NCI-H524 treated with DMSO at 0.1 percent for 48 hours (cell line): ENCODE measurements at regions not wholly inside any gene's neighbourhood (a gene's known extent, or its start where the extent isn't known, plus 50 kb on each side); places are given as distances from the start of the nearest gene placed in this dataset.
A peak's percentile ranks its signal among the peaks of the same experiment; 100 is the strongest.
"Not testable (repeated sequence)": the region's sequence is repeated elsewhere in the genome, so short reads cannot be mapped to it uniquely, and the experiment has no call there.

ENCODE experiments used
- DNase-seq: peaks from one replicate; lab custom pipeline; 2025; lab: John Stamatoyannopoulos, UW

DNA sequence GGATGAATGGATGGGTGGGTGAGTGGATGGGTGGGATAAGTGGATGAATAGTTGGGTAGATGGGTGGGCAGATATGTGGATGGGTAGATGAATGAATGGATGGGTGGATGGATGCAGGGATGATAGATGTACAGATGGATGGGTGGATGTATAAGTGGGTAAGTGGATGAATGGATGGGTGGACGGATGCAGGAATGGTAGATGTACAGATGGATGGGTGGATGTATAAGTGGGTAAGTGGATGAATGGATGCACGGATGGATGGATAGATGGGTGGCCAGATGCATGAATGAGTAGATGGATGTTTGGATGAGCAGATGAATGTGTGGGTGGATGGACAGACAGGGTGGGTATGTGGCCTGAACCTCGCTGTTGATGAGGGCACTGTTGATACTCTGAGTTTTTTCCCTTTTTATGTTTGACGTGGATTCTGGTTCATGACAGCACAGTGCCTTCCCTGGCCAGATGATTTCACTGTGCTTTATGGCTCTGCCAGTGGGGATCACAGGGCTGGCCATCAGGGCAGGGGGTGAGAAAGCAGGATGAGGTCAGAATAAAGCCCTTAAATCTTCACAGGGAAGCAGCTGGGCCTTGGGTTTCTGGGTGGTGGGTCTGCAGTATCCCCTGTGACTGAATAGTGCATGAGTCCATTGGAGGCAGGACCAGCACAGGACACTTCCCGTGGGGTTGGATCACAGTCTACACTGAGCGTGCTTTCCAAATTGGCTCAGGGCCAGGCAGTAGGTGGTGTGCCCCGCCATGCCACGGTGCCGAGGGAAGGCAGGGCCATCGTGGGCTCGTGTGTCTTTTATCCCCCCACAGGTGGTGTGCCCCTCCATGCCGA lies 213.2 kb downstream of the BANP start:
- DNase-seq = not testable (repeated sequence)

DNA sequence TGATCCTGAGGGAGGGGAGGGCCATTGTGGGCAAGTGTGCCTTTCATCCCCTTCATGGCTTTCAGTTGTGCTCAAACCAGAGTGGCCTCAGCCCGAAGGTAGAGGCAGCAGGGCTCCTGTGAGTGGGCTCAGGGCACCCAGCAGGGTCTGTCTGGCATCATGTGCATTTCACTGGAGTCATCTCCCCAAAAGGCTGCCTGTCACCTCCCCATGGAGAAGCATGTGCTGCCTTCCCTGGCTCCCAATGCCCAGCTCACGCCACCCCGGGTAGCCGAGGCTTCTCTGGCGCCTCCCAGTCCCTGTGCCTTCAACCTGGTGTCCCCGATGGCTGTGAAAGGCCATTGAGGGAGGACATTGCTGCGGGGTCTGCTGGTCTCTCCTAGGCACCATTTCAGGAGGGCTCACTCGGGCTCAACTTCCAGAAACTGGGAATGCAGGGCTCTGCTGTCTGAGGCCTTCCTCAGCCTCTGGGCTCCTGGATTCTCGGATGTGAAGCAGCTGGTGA lies 213.9 kb downstream of the BANP start:
- DNase-seq = not testable (repeated sequence)

DNA sequence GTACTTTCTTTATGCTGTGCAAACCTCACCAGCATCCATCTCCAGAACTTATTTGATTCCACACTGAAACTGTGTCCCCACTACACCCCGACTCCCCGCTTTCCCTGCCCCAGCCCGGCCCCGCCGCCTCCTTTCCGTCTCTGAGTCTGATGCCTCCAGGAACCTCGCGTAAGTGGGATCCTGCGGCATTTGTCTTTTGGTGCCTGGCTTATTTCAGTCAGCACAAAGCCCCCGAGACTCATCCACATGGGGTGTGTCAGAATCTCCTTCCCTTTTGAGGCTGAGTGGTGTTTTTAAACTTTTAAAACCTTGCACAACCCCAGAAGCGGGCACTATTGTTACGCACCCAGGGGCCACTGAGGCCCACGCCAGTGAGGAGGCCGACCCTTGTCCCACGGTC lies 214.4 kb downstream of the BANP start:
- not testable (repeated sequence) for DNase-seq

GRCh38 chr16:88166209-88166773 lies 215.1 kb downstream of the BANP start:
- DNase-seq = not testable (repeated sequence)

GRCh38 chr16:88167798-88168556 lies 214.8 kb upstream of the ZNF469 start:
- not testable (repeated sequence) for DNase-seq

- DNase-seq = peak; percentile 23
Measured at GRCh38 chr16:88168557-88168949, 214.2 kb upstream of the ZNF469 start.

DNA sequence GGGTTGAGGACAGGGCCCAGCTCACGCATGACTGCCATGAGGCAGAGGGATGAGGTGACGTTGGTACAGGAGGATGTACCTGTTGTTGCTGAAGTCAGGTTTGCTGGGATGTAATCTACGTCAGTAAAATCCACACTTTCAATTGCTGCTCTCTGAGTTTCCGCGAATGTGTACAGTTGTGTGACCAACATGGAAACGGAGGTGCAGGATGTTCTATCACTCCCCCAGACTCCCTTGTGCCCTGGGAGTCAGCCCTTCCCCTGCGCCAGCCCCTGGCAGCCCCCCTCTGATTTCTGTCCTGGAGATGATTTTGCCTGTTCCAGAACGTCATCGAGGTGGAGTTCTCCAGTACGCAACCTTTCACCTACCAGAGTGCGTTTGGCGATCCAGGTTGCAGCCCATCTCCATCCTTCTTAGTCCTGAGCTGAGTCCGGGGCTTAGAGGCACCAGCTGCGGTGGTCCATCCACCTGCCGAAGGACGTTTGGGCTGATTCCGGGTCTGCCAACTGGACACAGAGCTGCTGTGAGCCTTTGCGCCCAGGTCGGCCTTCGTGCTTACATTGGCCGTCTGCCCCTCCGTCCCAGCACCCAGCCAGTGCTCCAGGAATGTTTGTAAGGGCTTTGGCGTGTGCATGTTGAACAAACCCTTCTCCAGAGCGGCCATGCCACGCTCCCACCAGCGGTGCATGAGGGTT lies 213.5 kb upstream of the ZNF469 start:
- not testable (repeated sequence) for DNase-seq

DNA sequence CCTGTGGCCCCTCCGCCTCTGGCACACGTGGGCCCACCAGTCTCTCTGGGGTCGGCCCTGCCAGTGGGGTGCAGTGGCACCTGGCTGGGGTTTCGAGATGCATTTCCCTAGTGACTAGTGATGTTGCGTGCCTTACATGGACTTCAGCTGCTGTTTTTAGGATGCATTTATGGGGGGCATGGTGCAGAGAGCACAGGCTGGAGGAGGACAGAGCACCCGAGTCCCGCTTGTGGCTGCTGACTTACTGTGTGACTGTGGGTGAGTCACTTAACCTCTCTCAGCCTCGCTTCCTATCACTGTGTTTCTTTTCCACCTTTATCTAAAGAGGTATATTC lies 213.0 kb upstream of the ZNF469 start:
- not testable (repeated sequence) for DNase-seq

DNA sequence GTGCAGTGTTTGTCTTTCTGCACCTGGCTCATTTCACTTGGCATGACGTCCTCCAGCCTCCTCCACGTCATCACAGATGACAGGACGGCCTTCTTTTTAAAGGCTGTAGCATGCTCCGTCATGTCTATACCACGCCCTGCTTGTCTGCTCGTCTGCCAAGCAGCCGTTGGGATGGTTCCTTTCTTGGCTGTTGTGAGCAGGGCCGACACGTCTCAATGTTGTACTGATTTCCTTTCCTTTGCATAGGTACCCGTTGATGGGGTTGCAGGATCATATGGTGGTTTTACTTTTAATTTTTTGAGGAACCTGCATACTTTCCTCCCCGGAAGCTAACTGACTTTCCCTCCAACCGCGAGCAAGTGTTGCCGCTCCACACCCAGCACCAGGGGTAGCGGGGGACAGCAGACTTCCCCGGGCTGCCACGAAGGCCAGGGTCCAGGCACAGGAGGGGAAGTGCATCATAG lies 212.2 kb upstream of the ZNF469 start:
- no peak for DNase-seq

DNA sequence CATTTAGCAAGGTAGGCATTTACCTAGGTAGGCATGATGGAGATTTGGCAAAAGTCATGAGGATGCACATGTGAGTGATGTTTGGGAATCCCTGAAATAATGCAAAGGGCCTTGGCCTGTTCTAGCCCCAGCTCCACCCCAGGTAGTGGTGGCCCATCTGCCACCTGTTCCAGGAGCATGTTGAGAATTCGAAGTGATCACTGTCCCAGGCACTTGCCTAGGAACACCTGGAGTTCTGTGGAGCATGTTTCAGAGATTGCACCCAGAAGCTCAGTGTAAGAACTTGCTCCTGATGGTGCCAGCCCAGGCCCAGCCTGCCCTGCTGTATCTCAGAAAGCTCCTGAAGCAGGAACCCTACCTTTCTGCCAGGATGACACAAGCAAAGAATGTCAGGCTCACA lies 211.6 kb upstream of the ZNF469 start:
- DNase-seq = not testable (repeated sequence)

- not testable (repeated sequence) for DNase-seq
Measured at GRCh38 chr16:88176184-88176583, 206.6 kb upstream of the ZNF469 start.

- not testable (repeated sequence) for DNase-seq
Measured at GRCh38 chr16:88176591-88177180, 206.1 kb upstream of the ZNF469 start.

DNA sequence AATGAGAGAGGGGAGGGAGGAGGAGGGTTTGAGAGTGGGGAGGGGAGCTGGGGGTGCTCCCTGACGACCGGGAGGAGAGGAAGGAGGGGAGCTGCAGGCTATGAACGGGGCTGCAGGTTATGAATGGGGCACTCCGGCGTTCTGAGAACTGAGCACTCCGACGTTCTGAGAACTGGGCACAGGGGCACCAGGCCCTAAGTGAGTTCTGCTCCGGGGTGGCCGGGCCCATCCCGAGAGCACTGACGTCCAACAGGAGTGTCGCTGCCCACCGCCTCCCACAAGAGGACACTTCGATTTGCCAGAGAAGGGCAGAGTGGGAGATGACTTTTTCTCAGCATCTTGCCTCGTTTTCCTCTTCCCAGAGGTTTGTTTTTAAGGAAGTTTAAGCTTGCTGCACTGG lies 204.5 kb upstream of the ZNF469 start:
- not testable (repeated sequence) for DNase-seq

DNA sequence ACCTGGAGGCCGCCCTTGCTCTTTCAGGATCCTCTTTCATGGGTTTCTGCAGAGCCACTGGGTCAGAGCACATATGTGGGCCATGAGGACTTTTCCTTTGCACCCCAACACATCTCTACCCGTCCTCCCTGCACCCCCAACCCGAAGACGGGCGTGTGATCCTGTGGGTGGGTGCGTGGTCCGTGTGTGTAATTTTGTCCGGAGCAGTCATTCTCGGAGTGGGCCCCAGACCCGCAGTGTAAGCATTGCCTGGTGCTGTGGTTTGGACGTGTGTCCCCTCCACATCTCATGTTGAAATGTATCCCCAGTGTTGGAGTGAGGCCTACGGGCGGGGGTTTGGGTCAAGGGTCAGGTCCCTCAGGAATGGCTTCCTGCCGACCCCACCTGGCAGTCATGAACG lies 203.9 kb upstream of the ZNF469 start:
- DNase-seq = not testable (repeated sequence)

- DNase-seq = not testable (repeated sequence)
Measured at GRCh38 chr16:88182967-88183881, 199.5 kb upstream of the ZNF469 start.

DNA sequence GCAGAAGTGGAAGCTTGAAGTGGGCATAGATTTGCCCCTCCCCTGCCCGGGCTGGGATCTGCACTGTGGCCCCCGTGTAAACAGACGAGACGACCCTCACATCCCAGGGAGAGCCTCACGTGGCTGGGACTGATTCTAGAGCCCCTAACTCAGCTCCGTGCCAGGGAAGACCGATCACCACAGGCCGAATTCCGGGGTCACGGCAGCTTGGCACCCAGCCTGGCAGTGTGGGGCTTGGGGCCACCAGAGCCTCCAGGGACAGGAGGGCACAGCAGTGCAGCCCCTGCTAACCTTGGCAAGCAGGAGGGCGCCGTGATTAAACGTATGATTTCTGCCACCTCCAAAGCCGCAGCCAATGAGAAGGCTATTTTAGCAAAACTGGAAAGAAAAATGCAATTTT lies 198.7 kb upstream of the ZNF469 start:
- DNase-seq = not testable (repeated sequence)

- not testable (repeated sequence) for DNase-seq
Measured at GRCh38 chr16:88184566-88185355, 198.0 kb upstream of the ZNF469 start.

DNA sequence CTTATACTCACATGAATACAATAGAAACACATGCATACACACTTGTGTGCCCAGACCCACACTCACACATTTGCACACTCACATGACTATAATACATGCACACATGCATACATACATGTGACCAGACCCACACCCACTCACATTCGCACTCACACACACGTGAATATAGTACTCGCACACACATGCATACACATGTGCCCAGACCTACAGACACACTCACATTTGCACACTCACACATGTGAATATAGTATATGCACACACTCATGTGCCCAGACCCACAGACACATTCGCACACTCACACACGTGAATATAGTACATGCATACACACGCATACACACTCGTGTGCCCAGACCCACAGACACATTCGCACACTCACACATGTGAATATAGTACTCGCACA lies 197.4 kb upstream of the ZNF469 start:
- DNase-seq = not testable (repeated sequence)
